ENCODE measurements at regions not wholly inside any gene's neighbourhood (a gene's known extent, or its start where the extent isn't known, plus 50 kb on each side); places are given as distances from the start of the nearest gene placed in this dataset.

- intact Hi-C loops (cut with DNase I, micrococcal nuclease) = no loop called here
- no peak for DNase-seq
- ATAC-seq = no peak
These were observed 925.4 kb downstream of the GALC start for GRCh38 chr14:87067591-87067990.

GRCh38 chr14:87067061-87067460 is 925.9 kb downstream of the GALC start:
- no peak for ATAC-seq
- DNase-seq = no peak
- intact Hi-C loops (cut with DNase I, micrococcal nuclease) = no loop called here

GRCh38 chr14:87066221-87066817 is 926.7 kb downstream of the GALC start:
- no peak for DNase-seq
- no peak for ATAC-seq

GRCh38 chr14:87065366-87065765 is 927.6 kb downstream of the GALC start:
- ATAC-seq = no peak
- DNase-seq = no peak
- intact Hi-C loops (cut with DNase I, micrococcal nuclease) = no loop called here

More at GRCh38 chr14:87066221-87066817, 926.7 kb downstream of the GALC start:
- intact Hi-C loops (cut with DNase I, micrococcal nuclease) = no loop called here

GRCh38 chr14:87063181-87063580 is 929.8 kb downstream of the GALC start:
- ATAC-seq = no peak
- intact Hi-C loops (cut with DNase I, micrococcal nuclease) = no loop called here
- no peak for DNase-seq

GRCh38 chr14:87060405-87060804 is 932.6 kb downstream of the GALC start:
- intact Hi-C loops (cut with DNase I, micrococcal nuclease) = no loop called here
- no peak for ATAC-seq
- no peak for DNase-seq

GRCh38 chr14:87059060-87059839 is 933.7 kb downstream of the GALC start:
- no peak for ATAC-seq
- intact Hi-C loops (cut with DNase I, micrococcal nuclease) = no loop called here
- DNase-seq = no peak

- ATAC-seq (no peak), DNase-seq (no peak)
- intact Hi-C loops (cut with DNase I, micrococcal nuclease) = no loop called here
These were observed 938.0 kb downstream of the GALC start for GRCh38 chr14:87055007-87055406.

GRCh38 chr14:87052646-87053225 is 940.2 kb downstream of the GALC start:
- ATAC-seq (no peak), DNase-seq (no peak)

GRCh38 chr14:87050421-87050820 is 942.6 kb downstream of the GALC start:
- no peak for ATAC-seq
- intact Hi-C loops (cut with DNase I, micrococcal nuclease) = no loop called here
- no peak for DNase-seq

More at GRCh38 chr14:87052646-87053225, 940.2 kb downstream of the GALC start:
- intact Hi-C loops (cut with DNase I, micrococcal nuclease) = no loop called here

GRCh38 chr14:87049950-87050349 is 943.0 kb downstream of the GALC start:
- ATAC-seq (no peak), DNase-seq (no peak)
- intact Hi-C loops (cut with DNase I, micrococcal nuclease) = no loop called here

- DNase-seq (no peak), ATAC-seq (no peak)
- intact Hi-C loops (cut with DNase I, micrococcal nuclease) = no loop called here
These were observed 946.0 kb downstream of the GALC start for GRCh38 chr14:87046960-87047359.

GRCh38 chr14:87045956-87046355 is 947.0 kb downstream of the GALC start:
- ATAC-seq (no peak), DNase-seq (no peak)
- intact Hi-C loops (cut with DNase I, micrococcal nuclease) = no loop called here

- ATAC-seq = no peak
- intact Hi-C loops (cut with DNase I, micrococcal nuclease) = no loop called here
- no peak for DNase-seq
These were observed 947.7 kb downstream of the GALC start for GRCh38 chr14:87045246-87045645.

- intact Hi-C loops (cut with DNase I, micrococcal nuclease) = no loop called here
- no peak for DNase-seq
- no peak for ATAC-seq
These were observed 948.2 kb downstream of the GALC start for GRCh38 chr14:87044807-87045206.

- no peak for ATAC-seq
- DNase-seq = no peak
- intact Hi-C loops (cut with DNase I, micrococcal nuclease) = no loop called here
These were observed 949.2 kb downstream of the GALC start for GRCh38 chr14:87043667-87044200.

GRCh38 chr14:87042354-87042753 is 950.6 kb downstream of the GALC start:
- intact Hi-C loops (cut with DNase I, micrococcal nuclease) = no loop called here
- DNase-seq = no peak
- no peak for ATAC-seq

- intact Hi-C loops (cut with DNase I, micrococcal nuclease) = no loop called here
- ATAC-seq (no peak), DNase-seq (no peak)
These were observed 951.5 kb downstream of the GALC start for GRCh38 chr14:87041290-87042020.

GRCh38 chr14:87034680-87035079 is 958.3 kb downstream of the GALC start:
- DNase-seq (no peak), ATAC-seq (no peak)
- intact Hi-C loops (cut with DNase I, micrococcal nuclease) = no loop called here

All from left colon (tissue), 2 donors.